HL-60 (cell line): ENCODE measurements at regions not wholly inside any gene's neighbourhood (a gene's known extent, or its start where the extent isn't known, plus 50 kb on each side); places are given as distances from the start of the nearest gene placed in this dataset.

ENCODE experiments used
- DNase-seq, 2 experiments: peaks; one replicate each; pipeline ENCODE4 v3.0.0-alpha.2; 2010 to 2020; ENCODE audit warnings: low read depth in 1 of 2, low spot score in 1 of 2
- H3K27ac ChIP-seq: fragments of 250-450 bp; sonication (Bioruptor Pico); replicated peaks from 2 replicates; pipeline ENCODE4 v1.5.1; 2020; ENCODE audit warnings: mild to moderate bottlenecking, moderate library complexity
- H3K27me3 ChIP-seq: fragments of 250-450 bp; sonication (Bioruptor Pico); 2 replicates; pipeline ENCODE4 v1.5.1; 2021; ENCODE audit warnings: mild to moderate bottlenecking, moderate library complexity; ENCODE audit not compliant: insufficient read depth, poor library complexity, severe bottlenecking
- H3K4me3 ChIP-seq: replicated peaks from 2 replicates; pipeline ENCODE4 v1.5.1; 2011; ENCODE audit warnings: mild to moderate bottlenecking, control low read depth, low read length; ENCODE audit not compliant: insufficient read depth
- GABPA ChIP-seq: IDR thresholded peaks from 2 replicates; pipeline ENCODE4 v1.6.1; 2012; ENCODE audit warnings: low read depth
- POLR2AphosphoS5 ChIP-seq: IDR thresholded peaks from 2 replicates; pipeline ENCODE4 v1.6.1; 2012; ENCODE audit warnings: low read depth
- SPI1 ChIP-seq: IDR thresholded peaks from 2 replicates; pipeline ENCODE4 v1.6.1; 2012; ENCODE audit warnings: low read depth, mild to moderate bottlenecking, borderline replicate concordance
- TF ChIP-seq, protein P1 (sequence below): IDR thresholded peaks from 2 replicates; pipeline ENCODE4 v1.6.1; 2012; ENCODE audit warnings: low read depth; ENCODE audit not compliant: insufficient replicate concordance
- TF ChIP-seq, protein P2 (sequence below): IDR thresholded peaks from one replicate; pipeline ENCODE4 v1.5.1; 2011; ENCODE audit warnings: low read length, control low read depth, inconsistent platforms; ENCODE audit not compliant: insufficient read depth

- Histone ChIP-seq H3K27me3 (no peaks in the 10 kb centered on the region), H3K4me3 (no peak overlapping the region), H3K27ac (no peak overlapping the region)
- TF ChIP-seq, protein P1, sequence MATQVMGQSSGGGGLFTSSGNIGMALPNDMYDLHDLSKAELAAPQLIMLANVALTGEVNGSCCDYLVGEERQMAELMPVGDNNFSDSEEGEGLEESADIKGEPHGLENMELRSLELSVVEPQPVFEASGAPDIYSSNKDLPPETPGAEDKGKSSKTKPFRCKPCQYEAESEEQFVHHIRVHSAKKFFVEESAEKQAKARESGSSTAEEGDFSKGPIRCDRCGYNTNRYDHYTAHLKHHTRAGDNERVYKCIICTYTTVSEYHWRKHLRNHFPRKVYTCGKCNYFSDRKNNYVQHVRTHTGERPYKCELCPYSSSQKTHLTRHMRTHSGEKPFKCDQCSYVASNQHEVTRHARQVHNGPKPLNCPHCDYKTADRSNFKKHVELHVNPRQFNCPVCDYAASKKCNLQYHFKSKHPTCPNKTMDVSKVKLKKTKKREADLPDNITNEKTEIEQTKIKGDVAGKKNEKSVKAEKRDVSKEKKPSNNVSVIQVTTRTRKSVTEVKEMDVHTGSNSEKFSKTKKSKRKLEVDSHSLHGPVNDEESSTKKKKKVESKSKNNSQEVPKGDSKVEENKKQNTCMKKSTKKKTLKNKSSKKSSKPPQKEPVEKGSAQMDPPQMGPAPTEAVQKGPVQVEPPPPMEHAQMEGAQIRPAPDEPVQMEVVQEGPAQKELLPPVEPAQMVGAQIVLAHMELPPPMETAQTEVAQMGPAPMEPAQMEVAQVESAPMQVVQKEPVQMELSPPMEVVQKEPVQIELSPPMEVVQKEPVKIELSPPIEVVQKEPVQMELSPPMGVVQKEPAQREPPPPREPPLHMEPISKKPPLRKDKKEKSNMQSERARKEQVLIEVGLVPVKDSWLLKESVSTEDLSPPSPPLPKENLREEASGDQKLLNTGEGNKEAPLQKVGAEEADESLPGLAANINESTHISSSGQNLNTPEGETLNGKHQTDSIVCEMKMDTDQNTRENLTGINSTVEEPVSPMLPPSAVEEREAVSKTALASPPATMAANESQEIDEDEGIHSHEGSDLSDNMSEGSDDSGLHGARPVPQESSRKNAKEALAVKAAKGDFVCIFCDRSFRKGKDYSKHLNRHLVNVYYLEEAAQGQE = no peak
- TF ChIP-seq GABPA (no peak), POLR2AphosphoS5 (no peak), SPI1 (no peak)
- TF ChIP-seq, protein P2, sequence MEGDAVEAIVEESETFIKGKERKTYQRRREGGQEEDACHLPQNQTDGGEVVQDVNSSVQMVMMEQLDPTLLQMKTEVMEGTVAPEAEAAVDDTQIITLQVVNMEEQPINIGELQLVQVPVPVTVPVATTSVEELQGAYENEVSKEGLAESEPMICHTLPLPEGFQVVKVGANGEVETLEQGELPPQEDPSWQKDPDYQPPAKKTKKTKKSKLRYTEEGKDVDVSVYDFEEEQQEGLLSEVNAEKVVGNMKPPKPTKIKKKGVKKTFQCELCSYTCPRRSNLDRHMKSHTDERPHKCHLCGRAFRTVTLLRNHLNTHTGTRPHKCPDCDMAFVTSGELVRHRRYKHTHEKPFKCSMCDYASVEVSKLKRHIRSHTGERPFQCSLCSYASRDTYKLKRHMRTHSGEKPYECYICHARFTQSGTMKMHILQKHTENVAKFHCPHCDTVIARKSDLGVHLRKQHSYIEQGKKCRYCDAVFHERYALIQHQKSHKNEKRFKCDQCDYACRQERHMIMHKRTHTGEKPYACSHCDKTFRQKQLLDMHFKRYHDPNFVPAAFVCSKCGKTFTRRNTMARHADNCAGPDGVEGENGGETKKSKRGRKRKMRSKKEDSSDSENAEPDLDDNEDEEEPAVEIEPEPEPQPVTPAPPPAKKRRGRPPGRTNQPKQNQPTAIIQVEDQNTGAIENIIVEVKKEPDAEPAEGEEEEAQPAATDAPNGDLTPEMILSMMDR = no peak
- no peak for DNase-seq
Measured at GRCh38 chr6:6843057-6843627, 254.6 kb downstream of the LY86 start.

GRCh38 chr6:6843777-6844176 is 255.3 kb downstream of the LY86 start:
- Histone ChIP-seq H3K4me3 (no peak overlapping the region), H3K27me3 (no peaks in the 10 kb centered on the region), H3K27ac (no peak overlapping the region)
- TF ChIP-seq, protein P1 = no peak
- TF ChIP-seq SPI1 = no peak
- TF ChIP-seq POLR2AphosphoS5 = no peak
- no peak for TF ChIP-seq GABPA
- TF ChIP-seq, protein P2 = no peak
- no peak for DNase-seq

GRCh38 chr6:6844530-6844929 is 256.0 kb downstream of the LY86 start:
- Histone ChIP-seq H3K27ac (no peak overlapping the region), H3K27me3 (no peaks in the 10 kb centered on the region), H3K4me3 (no peak overlapping the region)
- no peak for TF ChIP-seq POLR2AphosphoS5
- no peak for TF ChIP-seq SPI1
- no peak for TF ChIP-seq GABPA
- TF ChIP-seq, protein P2 = no peak
- TF ChIP-seq, protein P1 = no peak
- no peak for DNase-seq
